AG04449 (cell line): ENCODE measurements at regions not wholly inside any gene's neighbourhood (a gene's known extent, or its start where the extent isn't known, plus 50 kb on each side); places are given as distances from the start of the nearest gene placed in this dataset.

Experiments
- CTCF ChIA-PET: fragments of 350-600 bp; formaldehyde crosslinking; extraction: SDS; loops from one replicate; lab custom pipeline; 2021; ENCODE audit warnings: antibody characterized with exemption; lab: Yijun Ruan, JAX
- POLR2A ChIA-PET: fragments of 400-600, 350-600 bp; formaldehyde crosslinking; extraction: SDS; loops from one replicate; lab custom pipeline; 2020; ENCODE audit warnings: antibody characterized with exemption, inconsistent platforms; lab: Yijun Ruan, JAX
- DNase-seq: peaks from one replicate; pipeline ENCODE4 v3.0.0-alpha.2; 2010; ENCODE audit warnings: low read depth, low spot score
- H3K4me3 ChIP-seq: 2 replicates; pipeline ENCODE4 v1.5.1; 2011; ENCODE audit warnings: low read depth, mild to moderate bottlenecking, control low read depth, low read length
- TF ChIP-seq, protein P1 (sequence below): IDR thresholded peaks from one replicate; pipeline ENCODE4 v1.5.1; 2011; ENCODE audit warnings: mild to moderate bottlenecking, moderate library complexity, low read length, control low read depth, inconsistent platforms; ENCODE audit not compliant: insufficient read depth; ENCODE audit errors: missing control alignments

DNA sequence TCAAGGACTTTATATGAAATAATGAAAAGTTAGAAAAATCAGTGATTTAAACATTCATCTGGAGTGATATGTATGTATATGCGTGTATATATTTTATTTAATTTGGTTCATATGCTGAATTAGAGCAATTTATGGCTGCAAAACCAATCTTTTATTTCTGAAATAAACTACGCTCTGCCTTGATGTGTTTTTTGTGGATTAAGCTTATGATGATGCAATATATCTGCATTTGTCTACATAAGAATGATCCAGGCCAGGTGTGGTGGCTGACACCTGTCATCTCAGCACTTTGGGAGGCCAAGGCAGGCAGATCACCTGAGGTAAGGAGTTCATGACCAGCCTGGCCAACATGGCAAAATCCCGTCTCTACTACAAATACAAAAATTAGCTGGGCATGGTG is 1842.3 kb upstream of the CDH6 start:
- POLR2A ChIA-PET, result no interaction called here
- CTCF ChIA-PET, result no interaction called here
- TF ChIP-seq, protein P1, sequence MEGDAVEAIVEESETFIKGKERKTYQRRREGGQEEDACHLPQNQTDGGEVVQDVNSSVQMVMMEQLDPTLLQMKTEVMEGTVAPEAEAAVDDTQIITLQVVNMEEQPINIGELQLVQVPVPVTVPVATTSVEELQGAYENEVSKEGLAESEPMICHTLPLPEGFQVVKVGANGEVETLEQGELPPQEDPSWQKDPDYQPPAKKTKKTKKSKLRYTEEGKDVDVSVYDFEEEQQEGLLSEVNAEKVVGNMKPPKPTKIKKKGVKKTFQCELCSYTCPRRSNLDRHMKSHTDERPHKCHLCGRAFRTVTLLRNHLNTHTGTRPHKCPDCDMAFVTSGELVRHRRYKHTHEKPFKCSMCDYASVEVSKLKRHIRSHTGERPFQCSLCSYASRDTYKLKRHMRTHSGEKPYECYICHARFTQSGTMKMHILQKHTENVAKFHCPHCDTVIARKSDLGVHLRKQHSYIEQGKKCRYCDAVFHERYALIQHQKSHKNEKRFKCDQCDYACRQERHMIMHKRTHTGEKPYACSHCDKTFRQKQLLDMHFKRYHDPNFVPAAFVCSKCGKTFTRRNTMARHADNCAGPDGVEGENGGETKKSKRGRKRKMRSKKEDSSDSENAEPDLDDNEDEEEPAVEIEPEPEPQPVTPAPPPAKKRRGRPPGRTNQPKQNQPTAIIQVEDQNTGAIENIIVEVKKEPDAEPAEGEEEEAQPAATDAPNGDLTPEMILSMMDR, result no peak
- no peak for DNase-seq
- no peak overlapping the region for H3K4me3 ChIP-seq

DNA sequence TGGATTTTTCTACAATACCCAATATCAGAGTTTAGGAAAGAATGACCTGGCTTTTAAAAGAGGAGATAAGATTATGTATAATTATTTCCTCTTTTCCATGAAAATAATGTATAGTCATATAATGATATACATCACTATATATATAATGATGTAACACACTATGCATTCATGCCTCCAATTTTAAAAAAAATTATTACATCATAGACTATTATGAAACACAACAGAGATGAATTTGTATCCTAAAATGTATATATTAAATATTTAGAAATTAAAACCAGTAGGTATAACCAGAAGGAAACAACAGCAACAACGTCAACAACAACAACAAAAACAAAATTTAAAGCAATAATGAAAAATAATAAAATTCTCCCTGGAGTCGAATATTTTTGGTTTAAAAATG is 1856.5 kb upstream of the CDH6 start:
- TF ChIP-seq, protein P1, result no peak
- no peak for DNase-seq
- H3K4me3 ChIP-seq, result no peak overlapping the region
- ChIA-PET CTCF (no interaction called here), POLR2A (no interaction called here)

DNA sequence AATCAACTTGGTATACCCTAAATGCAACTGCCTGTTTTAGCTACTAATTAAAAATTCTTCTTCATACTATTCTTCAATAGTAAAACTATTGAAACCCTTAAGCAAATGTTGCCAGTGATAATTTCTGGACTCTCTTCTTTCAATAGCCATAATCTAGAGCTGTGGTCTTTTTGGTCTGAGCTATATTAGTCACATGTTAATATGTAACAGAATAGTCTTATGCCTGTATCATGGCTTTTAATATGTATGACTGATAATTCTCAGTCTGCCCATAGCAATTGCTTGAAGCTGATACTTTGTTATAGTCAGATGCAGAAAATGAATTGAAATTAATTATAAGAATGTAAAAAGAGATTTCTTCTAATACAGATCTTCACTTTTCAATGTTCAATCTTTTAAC is 1871.9 kb upstream of the CDH6 start:
- no peak for DNase-seq
- TF ChIP-seq, protein P1, result no peak
- ChIA-PET POLR2A (no interaction called here), CTCF (no interaction called here)
- no peak overlapping the region for H3K4me3 ChIP-seq

DNA sequence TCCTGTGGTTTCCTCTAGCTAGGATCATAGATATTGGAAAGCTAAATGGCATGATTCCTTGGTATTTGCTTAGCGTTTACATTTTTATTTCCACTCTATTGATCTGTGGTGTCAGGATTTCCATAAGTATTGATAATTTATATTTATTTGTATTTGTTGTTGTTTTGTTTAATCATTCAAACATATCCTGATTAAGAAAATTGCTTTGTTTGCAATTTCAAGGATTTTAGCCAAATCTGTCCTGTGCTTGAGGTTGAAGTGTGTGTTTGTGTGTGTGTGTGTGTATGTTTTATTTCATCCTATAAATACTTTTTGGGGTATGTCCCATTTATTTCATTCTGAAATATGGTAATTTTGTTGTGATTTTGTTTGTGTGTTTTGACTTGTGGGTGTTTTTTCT is 1884.1 kb upstream of the CDH6 start:
- CTCF ChIA-PET, result no interaction called here
- no peak overlapping the region for H3K4me3 ChIP-seq
- no peak for DNase-seq
- POLR2A ChIA-PET, result no interaction called here
- TF ChIP-seq, protein P1, result no peak

DNA sequence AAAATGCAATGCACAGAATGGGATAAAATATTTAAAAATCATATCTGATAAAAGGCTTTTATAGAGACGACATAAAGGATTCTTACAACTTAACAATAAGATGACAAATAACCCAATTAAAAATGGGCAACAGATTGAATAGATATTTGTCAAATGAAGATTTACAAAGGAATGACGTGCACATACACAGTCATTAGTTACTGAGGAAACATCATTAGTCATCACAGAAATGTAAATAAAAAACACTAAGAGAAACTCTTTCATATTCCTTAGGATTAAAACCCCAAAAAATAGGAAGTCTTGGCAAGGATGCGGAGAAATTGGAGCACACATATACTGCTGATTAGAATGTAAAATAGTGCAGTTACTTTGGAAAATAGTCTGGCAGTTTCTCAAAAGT is 1886.0 kb upstream of the CDH6 start:
- POLR2A ChIA-PET, result no interaction called here
- TF ChIP-seq, protein P1, result no peak
- CTCF ChIA-PET, result no interaction called here
- no peak overlapping the region for H3K4me3 ChIP-seq
- no peak for DNase-seq

DNA sequence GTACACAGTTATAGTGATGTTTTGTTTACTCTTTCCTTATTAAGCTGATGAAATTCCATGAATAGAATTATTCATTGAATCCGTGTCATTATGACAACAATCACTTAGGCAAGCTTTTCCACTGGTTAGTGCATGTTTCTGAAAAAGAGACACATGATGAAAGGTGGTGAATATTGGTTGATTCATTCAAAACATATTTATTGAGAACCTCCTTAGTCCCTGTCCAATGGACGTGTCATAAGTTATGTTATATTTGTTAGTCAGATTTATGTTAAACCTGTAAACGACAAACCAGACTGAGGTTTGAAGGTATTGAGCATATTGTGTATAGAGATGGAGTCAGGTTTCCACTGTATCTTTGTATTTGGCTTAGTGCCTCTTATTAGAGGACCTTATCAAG is 1888.9 kb upstream of the CDH6 start:
- CTCF ChIA-PET, result no interaction called here
- DNase-seq, result no peak
- TF ChIP-seq, protein P1, result no peak
- H3K4me3 ChIP-seq, result no peak overlapping the region
- POLR2A ChIA-PET, result no interaction called here
